Activated naive CD8-positive, alpha-beta T cell treated with anti-CD3 and anti-CD28 coated beads for 36 hours (primary cell): ENCODE measurements at regions not wholly inside any gene's neighbourhood (a gene's known extent, or its start where the extent isn't known, plus 50 kb on each side); places are given as distances from the start of the nearest gene placed in this dataset.

ENCODE experiments used
- DNase-seq: peaks from one replicate; pipeline ENCODE4 v3.0.0; 2021
- H3K27ac Mint-ChIP-seq: one replicate; pipeline ENCODE4 v1.8.0; 2022; ENCODE audit warnings: mild to moderate bottlenecking, moderate library complexity, mixed read lengths
- H3K27me3 Mint-ChIP-seq: one replicate; pipeline ENCODE4 v1.8.0; 2022; ENCODE audit warnings: mild to moderate bottlenecking, mixed read lengths
- H3K36me3 Mint-ChIP-seq: one replicate; pipeline ENCODE4 v1.8.0; 2021; ENCODE audit warnings: mild to moderate bottlenecking, mixed read lengths
- H3K4me1 Mint-ChIP-seq: one replicate; pipeline ENCODE4 v1.8.0; 2021; ENCODE audit warnings: mixed read lengths
- H3K4me3 Mint-ChIP-seq: one replicate; pipeline ENCODE4 v1.8.0; 2022; ENCODE audit warnings: mild to moderate bottlenecking, moderate library complexity, mixed read lengths
- H3K9me3 Mint-ChIP-seq: one replicate; pipeline ENCODE4 v1.8.0; 2022; ENCODE audit warnings: mixed read lengths

DNA sequence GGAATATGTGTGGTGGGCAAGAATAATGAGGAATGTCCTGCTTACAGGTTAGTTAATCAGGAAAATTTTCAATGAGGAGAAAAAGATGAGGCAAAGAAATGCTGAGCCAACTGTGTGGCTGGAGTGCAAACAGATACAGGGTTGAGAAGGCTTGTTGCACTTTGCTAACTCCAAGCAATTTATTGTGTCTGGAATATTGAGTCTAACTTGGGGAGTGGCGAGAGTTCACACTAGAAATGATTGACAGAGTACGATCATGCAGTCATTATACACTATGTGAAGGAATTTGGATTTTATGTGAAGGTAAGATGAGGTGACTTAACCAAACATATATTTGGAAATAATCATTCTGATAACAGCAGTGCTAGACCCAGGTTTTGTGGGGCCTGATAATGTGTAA, 185.0 kb upstream of the ELAC2 start:
- H3K36me3 Mint-ChIP-seq, result no peaks in the 10 kb centered on the region
- no peak overlapping the region for H3K4me3 Mint-ChIP-seq
- peaks cover 2% of the 10 kb centered on the region for H3K9me3 Mint-ChIP-seq
- no peaks in the 10 kb centered on the region for H3K4me1 Mint-ChIP-seq
- H3K27me3 Mint-ChIP-seq, result peaks cover 8% of the 10 kb centered on the region
- H3K27ac Mint-ChIP-seq, result no peak overlapping the region
- DNase-seq, result no peak

DNA sequence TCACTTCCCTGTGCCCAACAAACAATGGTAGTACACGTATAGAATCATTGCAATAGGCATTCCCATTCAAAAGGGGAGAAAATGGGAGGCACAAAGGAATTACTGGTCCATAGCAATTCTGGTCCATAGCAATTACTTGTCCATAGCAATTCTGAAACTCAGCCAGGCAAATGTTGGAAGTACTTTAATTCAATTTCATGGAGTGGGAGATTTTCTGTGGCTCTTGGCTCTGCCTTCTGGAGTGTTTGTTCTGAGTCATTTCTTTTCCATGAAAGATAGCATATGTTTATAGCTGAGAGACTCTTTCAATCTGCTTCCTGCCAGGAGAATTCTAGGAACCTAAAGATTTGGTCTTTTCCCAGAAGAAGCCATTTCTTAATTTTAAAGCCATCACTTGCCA, 182.8 kb upstream of the ELAC2 start:
- Mint-ChIP-seq H3K36me3 (no peaks in the 10 kb centered on the region), H3K9me3 (peaks cover 2% of the 10 kb centered on the region), H3K4me1 (no peaks in the 10 kb centered on the region), H3K27ac (no peak overlapping the region), H3K27me3 (peaks cover 3% of the 10 kb centered on the region), H3K4me3 (no peak overlapping the region)
- DNase-seq, result no peak

DNA sequence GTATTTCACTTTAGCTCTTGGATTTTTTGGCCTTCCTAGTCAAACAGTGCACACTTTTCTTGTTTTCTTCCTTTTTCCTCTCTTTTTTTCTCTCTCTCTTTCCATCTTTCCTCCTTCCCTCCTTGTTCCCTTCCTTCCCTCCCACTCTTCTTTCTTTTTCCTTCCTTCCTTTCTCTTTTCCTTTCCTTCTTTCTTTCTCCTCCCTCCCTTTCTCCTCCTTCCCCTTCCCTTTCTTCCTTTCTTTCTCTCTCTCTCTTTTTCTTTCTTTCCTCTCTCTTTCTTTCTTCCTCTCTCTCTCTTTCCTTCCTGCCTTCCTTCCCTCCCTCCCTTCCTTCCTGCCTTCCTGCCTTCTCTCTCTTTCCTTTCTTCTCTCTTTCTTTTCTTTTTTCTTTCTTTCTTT, 181.6 kb upstream of the ELAC2 start:
- no peaks in the 10 kb centered on the region for H3K36me3 Mint-ChIP-seq
- no peak overlapping the region for H3K27ac Mint-ChIP-seq
- H3K4me1 Mint-ChIP-seq, result no peaks in the 10 kb centered on the region
- no peak for DNase-seq
- H3K9me3 Mint-ChIP-seq, result peaks cover 2% of the 10 kb centered on the region
- H3K27me3 Mint-ChIP-seq, result peaks cover 3% of the 10 kb centered on the region
- H3K4me3 Mint-ChIP-seq, result no peak overlapping the region

DNA sequence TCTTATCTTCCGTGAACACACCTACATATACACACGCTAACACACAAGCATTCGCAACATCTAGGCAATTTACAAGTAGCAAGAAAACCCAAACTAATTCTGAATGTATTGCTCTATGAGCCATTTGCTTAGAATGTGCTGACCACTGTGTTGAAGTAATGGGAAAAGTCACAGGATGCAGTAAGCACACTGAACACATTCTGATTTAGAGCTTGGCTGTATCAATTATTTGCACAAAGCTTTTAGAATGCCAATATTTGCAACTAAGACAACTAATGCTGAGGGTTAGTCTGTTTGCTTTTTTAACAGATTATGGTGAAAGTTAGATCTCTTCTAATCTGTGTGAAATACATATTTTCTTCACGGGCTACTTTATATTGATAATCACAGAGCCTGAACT, 179.8 kb upstream of the ELAC2 start:
- DNase-seq, result no peak
- Mint-ChIP-seq H3K27ac (no peak overlapping the region), H3K9me3 (peaks cover 2% of the 10 kb centered on the region), H3K27me3 (peaks cover 3% of the 10 kb centered on the region), H3K4me3 (no peak overlapping the region), H3K4me1 (no peaks in the 10 kb centered on the region), H3K36me3 (no peaks in the 10 kb centered on the region)

DNA sequence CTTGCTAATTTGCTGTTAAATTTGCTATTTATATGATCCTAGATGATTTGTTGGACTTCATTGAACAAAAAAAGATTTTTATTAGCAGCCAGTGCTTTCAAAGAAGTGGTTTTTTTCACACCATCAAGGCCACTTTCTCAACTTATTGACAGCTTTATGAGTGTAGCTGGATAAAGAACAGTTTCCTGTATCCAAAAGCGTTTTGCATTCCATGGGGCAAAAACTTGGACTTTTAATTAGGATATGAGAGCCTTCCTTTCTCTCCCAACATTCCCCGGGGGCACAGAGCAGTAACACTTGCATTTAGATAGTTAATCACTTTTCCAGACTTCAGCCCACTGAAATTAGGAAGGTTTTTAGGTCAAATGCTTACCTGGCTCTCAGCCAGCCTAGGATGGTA, 177.1 kb upstream of the ELAC2 start:
- no peak for DNase-seq
- no peaks in the 10 kb centered on the region for H3K36me3 Mint-ChIP-seq
- H3K27me3 Mint-ChIP-seq, result no peaks in the 10 kb centered on the region
- no peak overlapping the region for H3K27ac Mint-ChIP-seq
- no peak overlapping the region for H3K4me3 Mint-ChIP-seq
- H3K9me3 Mint-ChIP-seq, result peaks cover 8% of the 10 kb centered on the region
- H3K4me1 Mint-ChIP-seq, result no peaks in the 10 kb centered on the region

DNA sequence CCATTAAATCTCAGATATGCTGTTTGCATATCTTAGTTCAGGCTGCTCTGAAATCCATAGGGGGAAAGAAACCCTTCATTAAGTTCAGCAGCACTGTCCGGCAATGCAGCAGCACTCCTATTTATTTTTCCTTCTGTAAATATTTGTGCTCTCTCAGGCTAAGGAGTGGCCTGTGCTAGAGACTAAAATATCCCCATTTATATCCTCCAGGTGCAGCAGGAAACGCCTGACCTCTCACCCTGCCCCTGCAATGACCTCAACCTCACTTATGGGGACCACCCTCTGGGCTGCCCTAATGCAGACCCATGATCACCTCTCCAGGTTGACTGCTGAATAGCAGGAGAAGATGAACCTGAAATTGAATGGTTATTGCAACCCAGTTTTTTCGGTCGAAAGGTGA, 165.0 kb upstream of the ELAC2 start:
- no peaks in the 10 kb centered on the region for H3K4me1 Mint-ChIP-seq
- H3K9me3 Mint-ChIP-seq, result no peaks in the 10 kb centered on the region
- DNase-seq, result no peak
- no peak overlapping the region for H3K27ac Mint-ChIP-seq
- H3K27me3 Mint-ChIP-seq, result no peaks in the 10 kb centered on the region
- no peak overlapping the region for H3K4me3 Mint-ChIP-seq
- no peaks in the 10 kb centered on the region for H3K36me3 Mint-ChIP-seq

DNA sequence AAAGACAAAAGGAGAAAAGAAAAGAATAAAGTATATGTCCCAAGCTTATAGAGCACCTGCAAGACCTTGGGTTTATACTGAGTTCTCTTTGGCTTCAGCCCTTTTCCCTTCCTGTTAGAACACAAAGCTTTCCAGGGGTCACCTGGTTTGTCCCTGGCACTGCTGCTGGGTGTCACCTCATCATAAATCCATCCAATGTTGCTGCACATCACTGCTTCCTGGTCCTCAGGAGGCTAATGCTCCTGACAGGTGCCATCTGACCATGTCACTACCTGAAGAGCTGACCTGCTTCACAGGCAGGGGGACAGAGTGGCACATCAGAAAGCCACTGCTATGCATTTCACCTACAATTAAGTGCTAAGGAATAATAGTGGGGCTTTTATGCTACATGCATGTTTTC, 164.6 kb upstream of the ELAC2 start:
- Mint-ChIP-seq H3K9me3 (no peaks in the 10 kb centered on the region), H3K4me1 (no peaks in the 10 kb centered on the region), H3K27me3 (no peaks in the 10 kb centered on the region), H3K36me3 (no peaks in the 10 kb centered on the region), H3K27ac (no peak overlapping the region), H3K4me3 (no peak overlapping the region)
- no peak for DNase-seq

DNA sequence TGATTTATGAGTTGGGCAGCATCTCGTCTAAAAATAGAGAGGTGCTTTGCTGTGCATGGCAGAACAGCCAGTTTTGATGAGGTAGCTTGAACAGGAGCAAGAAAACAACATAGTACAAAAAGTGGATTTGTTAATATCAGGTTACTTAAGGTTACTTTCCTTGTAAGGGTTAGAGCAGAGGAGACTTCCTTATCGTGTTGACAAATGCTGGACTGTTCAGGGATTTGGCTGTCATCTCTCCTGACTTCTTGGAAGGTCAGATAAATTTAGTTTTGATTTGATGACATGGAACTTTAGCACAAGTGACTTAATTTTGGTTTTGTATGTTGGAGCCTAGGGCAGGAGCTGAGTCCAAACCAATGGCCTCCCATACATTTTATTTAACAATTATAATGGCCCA, 163.9 kb upstream of the ELAC2 start:
- H3K36me3 Mint-ChIP-seq, result no peaks in the 10 kb centered on the region
- no peak overlapping the region for H3K4me3 Mint-ChIP-seq
- no peaks in the 10 kb centered on the region for H3K27me3 Mint-ChIP-seq
- no peaks in the 10 kb centered on the region for H3K9me3 Mint-ChIP-seq
- H3K4me1 Mint-ChIP-seq, result no peaks in the 10 kb centered on the region
- no peak overlapping the region for H3K27ac Mint-ChIP-seq
- no peak for DNase-seq

DNA sequence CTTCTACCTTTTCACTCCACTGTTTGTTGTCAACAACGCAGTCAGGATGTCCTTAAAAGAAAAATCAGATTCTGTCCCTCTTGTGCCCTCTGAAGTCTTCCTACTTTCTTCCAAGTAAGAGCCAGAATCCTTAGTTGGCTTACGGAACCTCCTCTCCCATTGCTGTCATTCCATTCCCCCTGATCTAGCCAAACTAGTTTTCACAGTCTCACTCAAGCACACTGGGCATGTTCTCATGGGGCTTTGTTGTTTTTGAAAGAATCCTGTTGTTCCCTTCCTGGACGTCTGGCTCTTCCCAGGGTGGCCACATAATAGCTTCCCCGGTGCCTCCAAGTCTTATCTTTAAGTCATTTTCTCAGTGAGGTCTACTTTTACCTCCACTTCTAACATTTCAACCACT, 158.6 kb upstream of the ELAC2 start:
- Mint-ChIP-seq H3K4me1 (no peaks in the 10 kb centered on the region), H3K4me3 (no peak overlapping the region), H3K36me3 (no peaks in the 10 kb centered on the region), H3K27me3 (no peaks in the 10 kb centered on the region), H3K27ac (no peak overlapping the region), H3K9me3 (peaks cover 5% of the 10 kb centered on the region)
- no peak for DNase-seq

DNA sequence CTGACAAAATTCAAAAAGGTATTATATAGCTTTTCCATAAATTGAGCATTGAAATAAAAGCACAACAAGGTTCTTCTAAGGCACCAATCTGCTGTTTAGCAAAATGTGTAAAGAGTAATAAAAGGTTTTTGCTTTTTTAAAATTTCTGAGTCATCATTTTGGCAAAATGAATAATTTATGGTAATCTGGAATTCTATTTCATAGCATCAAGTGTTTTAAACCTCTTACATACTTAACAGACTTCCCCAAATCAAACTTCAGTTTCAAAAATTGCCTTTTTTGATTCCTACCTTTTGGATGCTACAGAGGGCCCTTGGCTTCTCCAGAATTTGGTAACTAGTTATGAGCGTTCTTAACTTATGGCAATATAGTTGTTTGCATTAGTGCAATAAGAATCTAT, 154.0 kb upstream of the ELAC2 start:
- no peaks in the 10 kb centered on the region for H3K36me3 Mint-ChIP-seq
- H3K27ac Mint-ChIP-seq, result no peak overlapping the region
- no peak for DNase-seq
- peaks cover 14% of the 10 kb centered on the region for H3K9me3 Mint-ChIP-seq
- H3K4me1 Mint-ChIP-seq, result no peaks in the 10 kb centered on the region
- H3K27me3 Mint-ChIP-seq, result no peaks in the 10 kb centered on the region
- no peak overlapping the region for H3K4me3 Mint-ChIP-seq

DNA sequence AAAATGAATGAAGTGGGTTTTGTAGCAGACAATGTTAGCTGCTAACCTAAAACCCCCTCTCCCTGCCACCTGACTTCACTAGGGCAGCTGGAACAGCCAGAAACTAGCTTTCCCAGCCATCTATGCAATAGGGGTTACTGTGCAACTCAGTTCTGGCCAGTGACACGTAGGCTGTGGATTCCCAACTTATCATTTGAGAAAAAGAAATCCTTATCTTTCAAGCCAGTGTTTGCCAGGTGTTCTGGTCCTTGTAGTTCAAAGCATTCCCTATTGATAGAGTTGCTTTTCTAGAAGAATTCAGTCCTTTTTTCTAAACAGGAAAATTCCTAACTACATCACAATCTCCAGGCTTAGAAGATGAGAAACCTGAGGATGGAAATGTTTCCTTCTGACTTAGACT, 144.5 kb upstream of the ELAC2 start:
- H3K4me1 Mint-ChIP-seq, result no peaks in the 10 kb centered on the region
- no peak overlapping the region for H3K27ac Mint-ChIP-seq
- H3K27me3 Mint-ChIP-seq, result no peaks in the 10 kb centered on the region
- DNase-seq, result no peak
- no peaks in the 10 kb centered on the region for H3K36me3 Mint-ChIP-seq
- H3K4me3 Mint-ChIP-seq, result no peak overlapping the region
- H3K9me3 Mint-ChIP-seq, result peaks cover 3% of the 10 kb centered on the region

DNA sequence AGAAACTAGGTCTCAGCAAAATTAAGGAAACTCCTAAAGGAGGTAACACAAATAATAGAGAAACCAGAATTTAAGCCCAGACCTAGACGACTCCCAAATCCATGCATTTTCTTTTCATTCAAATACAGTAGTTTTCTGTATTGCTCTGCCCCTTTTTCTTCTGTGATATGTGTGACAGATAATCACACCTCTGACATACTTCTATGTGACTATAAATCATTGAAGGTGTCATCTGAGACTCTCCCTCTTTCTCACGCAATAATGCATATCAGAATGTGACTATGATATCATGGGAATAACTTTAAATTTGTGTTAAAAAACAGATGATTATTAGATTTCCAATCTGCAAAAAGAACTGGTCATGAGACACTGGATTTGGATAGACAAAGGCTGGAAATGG, 143.0 kb upstream of the ELAC2 start:
- DNase-seq, result no peak

DNA sequence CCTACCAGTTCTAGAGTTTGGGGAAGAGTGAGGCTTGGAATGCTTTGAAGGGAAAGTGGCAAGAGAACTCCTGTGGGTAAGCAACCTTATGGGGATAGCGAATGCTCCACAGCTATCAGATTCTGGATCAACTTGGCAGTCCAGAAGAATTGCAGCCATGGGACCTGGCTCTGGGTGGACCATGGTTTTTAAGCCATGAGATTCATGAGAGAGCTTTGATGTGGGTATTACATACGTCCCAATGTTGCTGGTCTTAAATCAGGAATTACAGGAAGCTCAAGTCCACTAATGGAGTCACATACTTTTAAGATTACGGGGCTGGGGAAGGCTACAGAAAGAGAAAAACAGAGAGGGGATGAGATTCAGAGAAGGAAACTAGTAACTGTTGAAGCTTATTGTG, 142.5 kb upstream of the ELAC2 start:
- H3K36me3 Mint-ChIP-seq, result no peaks in the 10 kb centered on the region

More for the DNA sequence above, 143.0 kb upstream of the ELAC2 start:
- Mint-ChIP-seq H3K27ac (no peak overlapping the region), H3K27me3 (no peaks in the 10 kb centered on the region), H3K4me1 (no peaks in the 10 kb centered on the region), H3K4me3 (no peak overlapping the region), H3K36me3 (no peaks in the 10 kb centered on the region), H3K9me3 (peaks cover 3% of the 10 kb centered on the region)

DNA sequence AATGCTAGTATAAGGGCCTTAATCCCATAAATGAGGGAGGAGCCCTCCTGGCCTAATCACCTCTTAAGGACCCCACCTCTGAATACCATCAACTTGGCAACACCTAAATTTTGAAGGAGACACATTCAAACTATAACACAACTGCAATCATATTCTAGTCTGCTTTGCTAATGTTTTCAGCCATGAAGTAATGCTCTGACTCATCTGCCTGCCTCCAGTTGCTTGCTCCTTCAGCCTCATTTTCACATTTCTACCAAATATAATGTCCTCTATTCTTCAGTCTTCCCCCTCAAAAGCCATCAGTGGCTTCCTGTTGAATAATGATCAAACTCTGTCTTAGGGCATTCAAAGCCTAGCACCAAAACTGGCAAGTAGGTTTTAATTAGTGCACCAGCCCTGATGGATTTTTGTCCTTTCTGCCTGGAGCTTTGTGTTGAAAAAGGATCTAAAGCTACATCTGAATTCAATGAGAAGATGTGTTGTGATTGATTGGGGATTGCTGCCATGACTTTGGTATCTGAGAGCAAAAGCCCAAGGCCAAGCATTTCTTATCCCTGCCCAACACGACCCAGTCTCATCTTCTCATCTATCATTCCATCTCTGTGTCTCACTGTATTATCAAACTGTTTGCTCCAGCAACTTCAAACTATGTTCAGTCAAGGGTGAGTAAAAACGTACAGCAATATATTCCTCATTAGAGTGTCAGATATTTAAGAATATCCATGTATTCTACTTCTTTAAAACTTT, 140.8 kb upstream of the ELAC2 start:
- Mint-ChIP-seq H3K4me3 (no peak overlapping the region), H3K9me3 (peaks cover 3% of the 10 kb centered on the region), H3K27me3 (no peaks in the 10 kb centered on the region), H3K27ac (no peak overlapping the region), H3K4me1 (no peaks in the 10 kb centered on the region), H3K36me3 (no peaks in the 10 kb centered on the region)
- DNase-seq, result no peak

More for the DNA sequence above, 142.5 kb upstream of the ELAC2 start:
- peaks cover 3% of the 10 kb centered on the region for H3K9me3 Mint-ChIP-seq
- H3K27me3 Mint-ChIP-seq, result no peaks in the 10 kb centered on the region
- no peak overlapping the region for H3K27ac Mint-ChIP-seq
- no peak for DNase-seq
- no peaks in the 10 kb centered on the region for H3K4me1 Mint-ChIP-seq
- H3K4me3 Mint-ChIP-seq, result no peak overlapping the region

DNA sequence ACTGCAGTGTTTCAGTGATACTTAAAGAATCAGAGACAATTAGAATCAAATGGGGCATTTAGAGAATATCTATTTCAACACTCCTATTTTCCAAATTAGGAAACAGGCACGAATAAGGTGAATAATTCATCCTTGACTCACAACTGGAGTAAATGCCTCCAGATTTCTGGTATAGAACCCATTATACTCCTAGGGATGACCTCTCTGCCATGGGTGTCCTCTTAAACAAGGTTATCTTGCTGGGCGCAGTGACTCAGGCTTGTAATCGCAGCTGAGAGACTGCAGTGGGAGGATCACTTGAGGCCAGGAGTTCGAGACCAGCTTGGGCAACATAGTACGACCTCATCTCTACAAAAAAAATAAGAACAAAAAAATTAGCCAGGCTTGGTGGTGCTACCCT, 139.8 kb upstream of the ELAC2 start:
- no peaks in the 10 kb centered on the region for H3K4me1 Mint-ChIP-seq
- no peaks in the 10 kb centered on the region for H3K9me3 Mint-ChIP-seq
- no peaks in the 10 kb centered on the region for H3K27me3 Mint-ChIP-seq
- DNase-seq, result no peak
- no peak overlapping the region for H3K4me3 Mint-ChIP-seq
- H3K36me3 Mint-ChIP-seq, result no peaks in the 10 kb centered on the region
- no peak overlapping the region for H3K27ac Mint-ChIP-seq

DNA sequence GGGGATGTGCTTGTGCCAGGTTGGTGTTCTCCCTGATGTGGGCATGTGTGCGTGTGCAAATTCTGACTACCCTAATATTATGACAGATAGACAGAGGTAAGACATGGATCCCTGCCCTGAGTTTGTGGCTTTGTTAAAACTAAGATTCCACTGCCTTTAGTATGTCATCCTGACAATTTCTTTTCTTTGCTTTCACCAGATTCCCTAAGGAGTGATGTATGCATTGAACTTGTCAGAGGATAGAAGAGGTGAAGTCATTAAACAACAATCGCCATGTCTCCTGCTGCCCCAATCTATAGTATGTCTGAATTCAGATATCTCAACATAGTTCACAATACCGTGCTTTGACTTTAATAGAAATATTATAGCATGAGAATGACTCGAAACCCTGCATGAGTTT, 137.1 kb upstream of the ELAC2 start:
- Mint-ChIP-seq H3K36me3 (no peaks in the 10 kb centered on the region), H3K27ac (no peak overlapping the region), H3K4me1 (no peaks in the 10 kb centered on the region), H3K27me3 (no peaks in the 10 kb centered on the region), H3K9me3 (no peaks in the 10 kb centered on the region), H3K4me3 (no peak overlapping the region)
- DNase-seq, result no peak
